Fibroblast of lung (primary cell): ENCODE measurements at regions not wholly inside any gene's neighbourhood (a gene's known extent, or its start where the extent isn't known, plus 50 kb on each side); places are given as distances from the start of the nearest gene placed in this dataset.

Experiments
- DNase-seq, 2 donors: peaks; one replicate each; pipeline versions ENCODE4 v3.0.0 to v3.0.0-alpha.2; 2010; ENCODE audit warnings: low read depth in 2 of 2
- H2AFZ ChIP-seq: 2 replicates; pipeline ENCODE4 v1.5.1; 2012; ENCODE audit warnings: low read length, control low read depth, inconsistent platforms
- H3K27ac ChIP-seq: 2 replicates; pipeline ENCODE4 v1.5.1; 2011; ENCODE audit warnings: low read length, control low read depth; ENCODE audit not compliant: insufficient read depth
- H3K27me3 ChIP-seq: 2 replicates; pipeline ENCODE4 v1.5.1; 2011; ENCODE audit warnings: mild to moderate bottlenecking, low read length; ENCODE audit not compliant: control insufficient read depth, insufficient read depth
- H3K36me3 ChIP-seq: 2 replicates; pipeline ENCODE4 v1.5.1; 2011; ENCODE audit warnings: low read length; ENCODE audit not compliant: control insufficient read depth, insufficient read depth
- H3K4me1 ChIP-seq: 2 replicates; pipeline ENCODE4 v1.5.1; 2011; ENCODE audit warnings: low read length; ENCODE audit not compliant: control insufficient read depth, insufficient read depth; ENCODE audit errors: extremely low read depth
- H3K4me2 ChIP-seq: 2 replicates; pipeline ENCODE4 v1.5.1; 2011; ENCODE audit warnings: low read length, control low read depth; ENCODE audit not compliant: insufficient read depth; ENCODE audit errors: extremely low read depth
- H3K4me3 ChIP-seq, 4 experiments: fragments of 200-600 bp in 1 of 4; sonication (generic) in 1 of 4; replicated peaks in 1 of 4; 2 replicates each; pipeline ENCODE4 v1.5.1; 2011 to 2016; ENCODE audit warnings: low read length in 4 of 4, low read depth in 3 of 4, mild to moderate bottlenecking in 3 of 4, control low read depth in 2 of 4, inconsistent platforms in 1 of 4, mixed read lengths in 1 of 4; ENCODE audit not compliant: insufficient read depth in 1 of 4; ENCODE audit errors: control extremely low read depth in 1 of 4
- H3K79me2 ChIP-seq: 2 replicates; pipeline ENCODE4 v1.5.1; 2012; ENCODE audit warnings: mild to moderate bottlenecking, low read length, inconsistent platforms; ENCODE audit not compliant: control insufficient read depth, insufficient read depth
- H3K9ac ChIP-seq: 2 replicates; pipeline ENCODE4 v1.5.1; 2011; ENCODE audit warnings: mild to moderate bottlenecking, low read length, control low read depth; ENCODE audit not compliant: insufficient read depth
- H3K9me3 ChIP-seq: 2 replicates; pipeline ENCODE4 v1.5.1; 2012; ENCODE audit warnings: low read depth, low read length; ENCODE audit not compliant: control insufficient read depth, insufficient read depth
- H4K20me1 ChIP-seq: 2 replicates; pipeline ENCODE4 v1.5.1; 2011; ENCODE audit warnings: low read length; ENCODE audit not compliant: control insufficient read depth, insufficient read depth; ENCODE audit errors: extremely low read depth
- CTCF ChIP-seq, 2 donors: IDR thresholded peaks in 1 of 2; conservative IDR thresholded peaks in 1 of 2; 1 replicate in 1 of 2; 2 replicates in 1 of 2; pipeline ENCODE4 v1.5.1; 2011 to 2012; ENCODE audit warnings: low read length in 2 of 2, control low read depth in 1 of 2, inconsistent platforms in 1 of 2, low read depth in 1 of 2, mild to moderate bottlenecking in 1 of 2
- EZH2 ChIP-seq: IDR thresholded peaks from 2 replicates; pipeline ENCODE4 v1.5.1; 2012; ENCODE audit warnings: low read length, control low read depth, mild to moderate bottlenecking; ENCODE audit errors: missing control alignments

- Histone ChIP-seq H3K4me1 (no peaks in the 10 kb centered on the region), H2AFZ (no peak overlapping the region), H3K27me3 (peaks cover 8% of the 10 kb centered on the region), H3K9ac (no peak overlapping the region), H3K4me2 (no peak overlapping the region), H3K4me3 (no peak overlapping the region), H3K36me3 (no peaks in the 10 kb centered on the region), H3K79me2 (no peaks in the 10 kb centered on the region), H3K27ac (no peak overlapping the region), H4K20me1 (no peaks in the 10 kb centered on the region), H3K9me3 (no peaks in the 10 kb centered on the region)
- no peak for DNase-seq
- TF ChIP-seq CTCF (conservative IDR thresholded peaks at IDR 0.05 in 1 of 2, IDR thresholded peaks at IDR 0.05 in 1 of 2; ENCODE audit: low read depth in 1 of 2, low read length in 2 of 2) (no peak), EZH2 (no peak)
These were observed 207.7 kb downstream of the TTC8 start for GRCh38 chr14:89032086-89032649.

- TF ChIP-seq EZH2 (no peak), CTCF (conservative IDR thresholded peaks at IDR 0.05 in 1 of 2, IDR thresholded peaks at IDR 0.05 in 1 of 2; ENCODE audit: low read depth in 1 of 2, low read length in 2 of 2) (no peak)
- H3K4me3 ChIP-seq, result no peak overlapping the region
- no peaks in the 10 kb centered on the region for H3K4me1 ChIP-seq
- H3K27me3 ChIP-seq, result peaks cover 8% of the 10 kb centered on the region
- H3K27ac ChIP-seq, result no peak overlapping the region
- DNase-seq, result no peak
- no peaks in the 10 kb centered on the region for H3K36me3 ChIP-seq
- no peaks in the 10 kb centered on the region for H3K9me3 ChIP-seq
- no peak overlapping the region for H2AFZ ChIP-seq
- H3K4me2 ChIP-seq, result no peak overlapping the region
- H3K79me2 ChIP-seq, result no peaks in the 10 kb centered on the region
- no peak overlapping the region for H3K9ac ChIP-seq
- no peaks in the 10 kb centered on the region for H4K20me1 ChIP-seq
These were observed 209.3 kb downstream of the TTC8 start for GRCh38 chr14:89033756-89034155.

GRCh38 chr14:89036371-89036770, 211.9 kb downstream of the TTC8 start:
- H3K4me2 ChIP-seq, result no peak overlapping the region
- H4K20me1 ChIP-seq, result no peaks in the 10 kb centered on the region
- no peak overlapping the region for H3K27ac ChIP-seq
- H3K27me3 ChIP-seq, result peaks cover 2% of the 10 kb centered on the region
- peaks cover 4% of the 10 kb centered on the region for H3K4me1 ChIP-seq
- H3K9me3 ChIP-seq, result no peaks in the 10 kb centered on the region
- no peaks in the 10 kb centered on the region for H3K79me2 ChIP-seq
- no peak overlapping the region for H3K4me3 ChIP-seq
- H3K9ac ChIP-seq, result no peak overlapping the region
- no peaks in the 10 kb centered on the region for H3K36me3 ChIP-seq
- H2AFZ ChIP-seq, result no peak overlapping the region
- TF ChIP-seq CTCF (conservative IDR thresholded peaks at IDR 0.05 in 1 of 2, IDR thresholded peaks at IDR 0.05 in 1 of 2; ENCODE audit: low read depth in 1 of 2, low read length in 2 of 2) (no peak), EZH2 (no peak)
- DNase-seq, result no peak
